ENCODE measurements at regions not wholly inside any gene's neighbourhood (a gene's known extent, or its start where the extent isn't known, plus 50 kb on each side); places are given as distances from the start of the nearest gene placed in this dataset.

DNA sequence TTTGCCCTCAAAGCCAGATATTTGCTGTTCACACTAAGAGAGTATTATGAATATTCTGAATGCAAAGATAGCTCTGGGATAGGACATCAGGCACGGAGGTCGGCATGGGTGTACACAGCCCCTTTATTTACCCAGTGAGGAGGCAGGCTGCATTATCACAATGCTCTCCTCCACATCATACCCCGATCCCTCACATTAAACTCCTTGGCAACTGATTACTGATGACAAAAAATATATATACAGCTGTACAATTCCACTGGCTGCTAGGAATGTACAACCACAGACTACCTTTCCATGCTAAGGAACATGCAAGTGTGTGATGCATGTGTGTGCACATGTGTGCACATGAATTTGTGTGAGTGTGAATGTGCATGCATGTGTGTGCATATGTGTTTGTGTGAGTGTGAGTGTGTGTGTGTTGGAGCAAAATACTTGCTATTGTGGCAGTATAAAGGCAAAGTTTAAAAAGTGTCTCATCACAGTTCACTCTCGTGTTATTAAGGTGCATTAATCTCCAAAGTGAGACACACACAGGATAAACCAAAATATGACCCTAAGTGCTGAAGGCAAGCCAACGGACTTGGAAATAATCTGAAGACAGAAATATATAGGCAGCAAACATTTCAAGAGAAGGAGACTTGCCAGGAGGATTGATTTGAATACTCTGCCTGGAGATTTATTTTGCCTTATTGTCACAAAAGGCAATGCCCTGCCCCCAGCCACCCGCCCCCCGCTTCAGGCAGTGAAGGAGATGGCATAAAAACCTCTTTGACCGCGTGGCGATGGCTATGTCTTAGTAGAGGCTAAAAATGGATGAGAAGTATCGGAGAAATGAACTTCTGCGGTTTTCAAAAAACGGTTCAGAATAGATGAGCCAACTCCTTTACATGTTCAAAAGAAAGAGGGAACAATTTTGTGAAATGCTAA, 274.8 kb downstream of the TSHZ3 start:
- H3K27me3 Mint-ChIP-seq (ENCODE audit: low read depth in 3 of 3): peaks cover 28 to 39% (median 33%) of the 10 kb centered on the region in 3 donors

DNA sequence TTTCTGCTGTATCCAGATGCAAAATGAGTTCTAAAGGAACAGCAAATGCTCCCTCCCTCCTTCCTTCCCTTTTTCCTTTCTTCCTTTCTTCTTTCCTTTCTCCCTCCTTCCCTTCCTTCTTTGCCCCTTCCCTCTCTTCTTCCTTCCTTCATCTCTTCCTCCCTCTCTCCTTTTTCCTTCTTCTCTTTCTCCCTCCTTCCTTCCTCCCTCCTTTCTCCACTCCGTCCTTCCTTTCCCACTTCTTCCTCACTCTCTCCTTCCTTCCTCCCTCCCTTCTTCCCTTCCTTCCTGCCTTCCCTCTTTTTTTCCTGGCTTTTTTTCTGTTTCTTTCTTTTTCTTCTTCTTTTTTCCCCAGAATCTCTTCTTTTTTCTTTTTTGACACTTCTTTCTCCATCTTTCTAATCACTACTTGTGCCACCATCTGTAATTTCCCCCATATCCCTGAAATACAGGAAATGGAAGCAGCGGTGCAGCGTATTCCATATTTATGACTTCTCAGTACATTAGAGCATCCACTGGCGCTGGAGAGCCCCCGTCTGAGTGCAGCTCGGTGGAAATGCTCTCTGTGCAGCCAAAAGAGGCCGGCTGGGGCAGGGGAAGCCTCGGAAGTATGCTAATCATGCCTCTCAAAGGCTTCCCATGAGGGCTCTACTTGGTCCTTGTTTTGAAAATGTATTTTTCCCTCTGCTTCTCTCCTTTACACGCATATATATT, 275.6 kb downstream of the TSHZ3 start:
- Mint-ChIP-seq H3K27me3 (ENCODE audit: low read depth in 3 of 3) (peaks cover 28 to 39% (median 33%) of the 10 kb centered on the region in 3 donors), H3K9me3 (peaks cover 0 to 3% (median 0%) of the 10 kb centered on the region in 7 donors), H3K36me3 (no peaks in the 10 kb centered on the region), H3K27ac (no peak overlapping the region), H3K4me1 (no peaks in the 10 kb centered on the region), H3K4me3 (peak overlapping the region in 1 of 2 donors; percentile 66)
- no peak overlapping the region for H3K4me3 ChIP-seq (replicated peaks in 1 of 3; ENCODE audit: low read depth in 2 of 3, low read length in 3 of 3)
- no peak for DNase-seq
- H2AFZ ChIP-seq (ENCODE audit: insufficient read depth, low read depth, low read length, poor library complexity, severe bottlenecking): no peak overlapping the region
- intact Hi-C loops (cut with micrococcal nuclease): no loop called here
- H3K36me3 ChIP-seq (replicated peaks in 1 of 2; ENCODE audit: control insufficient read depth in 1 of 2, insufficient read depth in 2 of 2, low read length in 2 of 2): no peaks in the 10 kb centered on the region
- H3K4me1 ChIP-seq (ENCODE audit: control insufficient read depth in 1 of 2, insufficient read depth in 2 of 2, low read length in 2 of 2): no peaks in the 10 kb centered on the region
- H3K4me2 ChIP-seq (replicated peaks; ENCODE audit: extremely low read depth, low read length, poor library complexity, severe bottlenecking): no peak overlapping the region
- H3K9me3 ChIP-seq (replicated peaks in 1 of 2; ENCODE audit: control insufficient read depth in 1 of 2, insufficient read depth in 1 of 2, low read length in 2 of 2): no peaks in the 10 kb centered on the region
- H4K20me1 ChIP-seq (ENCODE audit: insufficient read depth, low read length): no peaks in the 10 kb centered on the region
- peaks cover 16 to 37% of the 10 kb centered on the region in 2 donors for H3K27me3 ChIP-seq (ENCODE audit: control insufficient read depth in 2 of 2, insufficient read depth in 2 of 2, low read length in 2 of 2)
- TF ChIP-seq, protein P1, sequence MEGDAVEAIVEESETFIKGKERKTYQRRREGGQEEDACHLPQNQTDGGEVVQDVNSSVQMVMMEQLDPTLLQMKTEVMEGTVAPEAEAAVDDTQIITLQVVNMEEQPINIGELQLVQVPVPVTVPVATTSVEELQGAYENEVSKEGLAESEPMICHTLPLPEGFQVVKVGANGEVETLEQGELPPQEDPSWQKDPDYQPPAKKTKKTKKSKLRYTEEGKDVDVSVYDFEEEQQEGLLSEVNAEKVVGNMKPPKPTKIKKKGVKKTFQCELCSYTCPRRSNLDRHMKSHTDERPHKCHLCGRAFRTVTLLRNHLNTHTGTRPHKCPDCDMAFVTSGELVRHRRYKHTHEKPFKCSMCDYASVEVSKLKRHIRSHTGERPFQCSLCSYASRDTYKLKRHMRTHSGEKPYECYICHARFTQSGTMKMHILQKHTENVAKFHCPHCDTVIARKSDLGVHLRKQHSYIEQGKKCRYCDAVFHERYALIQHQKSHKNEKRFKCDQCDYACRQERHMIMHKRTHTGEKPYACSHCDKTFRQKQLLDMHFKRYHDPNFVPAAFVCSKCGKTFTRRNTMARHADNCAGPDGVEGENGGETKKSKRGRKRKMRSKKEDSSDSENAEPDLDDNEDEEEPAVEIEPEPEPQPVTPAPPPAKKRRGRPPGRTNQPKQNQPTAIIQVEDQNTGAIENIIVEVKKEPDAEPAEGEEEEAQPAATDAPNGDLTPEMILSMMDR (IDR thresholded peaks at IDR 0.05): no peak
- H3K79me2 ChIP-seq (ENCODE audit: insufficient read depth, low read length): no peaks in the 10 kb centered on the region
- H3K9ac ChIP-seq (ENCODE audit: insufficient read depth, low read length, poor library complexity, severe bottlenecking): no peak overlapping the region
- H3K27ac ChIP-seq (ENCODE audit: low read depth in 1 of 2, low read length in 2 of 2): no peak overlapping the region
- 17% methylated on average over 8 of the region's 9 CpGs for WGBS (ENCODE audit: insufficient coverage)

More for the DNA sequence above, 274.8 kb downstream of the TSHZ3 start:
- H3K27me3 ChIP-seq (ENCODE audit: control insufficient read depth in 2 of 2, insufficient read depth in 2 of 2, low read length in 2 of 2): peaks cover 16 to 37% of the 10 kb centered on the region in 2 donors
- no peak for DNase-seq
- 100% methylated on average over 1 of the region's 13 CpGs for WGBS (ENCODE audit: insufficient coverage)
- no peaks in the 10 kb centered on the region for H4K20me1 ChIP-seq (ENCODE audit: insufficient read depth, low read length)
- Mint-ChIP-seq H3K4me1 (no peaks in the 10 kb centered on the region), H3K9me3 (peaks cover 0 to 3% (median 0%) of the 10 kb centered on the region in 7 donors), H3K36me3 (no peaks in the 10 kb centered on the region), H3K27ac (no peak overlapping the region), H3K4me3 (peak overlapping the region in 1 of 2 donors; percentile 66)
- H3K36me3 ChIP-seq (replicated peaks in 1 of 2; ENCODE audit: control insufficient read depth in 1 of 2, insufficient read depth in 2 of 2, low read length in 2 of 2): no peaks in the 10 kb centered on the region
- H3K9me3 ChIP-seq (replicated peaks in 1 of 2; ENCODE audit: control insufficient read depth in 1 of 2, insufficient read depth in 1 of 2, low read length in 2 of 2): no peaks in the 10 kb centered on the region
- H3K4me1 ChIP-seq (ENCODE audit: control insufficient read depth in 1 of 2, insufficient read depth in 2 of 2, low read length in 2 of 2): no peaks in the 10 kb centered on the region
- no peak overlapping the region for H2AFZ ChIP-seq (ENCODE audit: insufficient read depth, low read depth, low read length, poor library complexity, severe bottlenecking)
- H3K4me2 ChIP-seq (replicated peaks; ENCODE audit: extremely low read depth, low read length, poor library complexity, severe bottlenecking): no peak overlapping the region
- no peaks in the 10 kb centered on the region for H3K79me2 ChIP-seq (ENCODE audit: insufficient read depth, low read length)
- no peak overlapping the region for H3K4me3 ChIP-seq (replicated peaks in 1 of 3; ENCODE audit: low read depth in 2 of 3, low read length in 3 of 3)
- H3K9ac ChIP-seq (ENCODE audit: insufficient read depth, low read length, poor library complexity, severe bottlenecking): no peak overlapping the region
- intact Hi-C loops (cut with micrococcal nuclease): no loop called here
- no peak overlapping the region for H3K27ac ChIP-seq (ENCODE audit: low read depth in 1 of 2, low read length in 2 of 2)
- TF ChIP-seq, protein P1 (IDR thresholded peaks at IDR 0.05): no peak
